ENCODE measurements at regions not wholly inside any gene's neighbourhood (a gene's known extent, or its start where the extent isn't known, plus 50 kb on each side); places are given as distances from the start of the nearest gene placed in this dataset.
"Not testable (repeated sequence)": the region's sequence is repeated elsewhere in the genome, so short reads cannot be mapped to it uniquely, and the experiment has no call there.

- H3K27ac ChIP-seq (ENCODE audit: low read depth, low read length) = no peak overlapping the region
- H3K4me3 ChIP-seq (replicated peaks in 1 of 2; ENCODE audit: low read depth in 1 of 2, low read length in 2 of 2) = no peak overlapping the region
- no peaks in the 10 kb centered on the region for H3K36me3 ChIP-seq (ENCODE audit: control insufficient read depth in 1 of 2, insufficient read depth in 2 of 2, low read length in 2 of 2)
- ATAC-seq = no peak
- BruUV-seq (replicated peaks) = no TSS peak
- H3K27me3 ChIP-seq (ENCODE audit: insufficient read depth, low read length) = peaks cover 6% of the 10 kb centered on the region; the same call in 1 of the 2 replicates
- ChIA-PET CTCF (interaction anchor here (2.3 kb wide), 1 partner anchor 9 kb away, joined by 7 read pairs; no protein-coding TSS in a partner anchor), POLR2A (no interaction called here), RAD21 (ENCODE audit: low non-redundant PET in 1 of 2, low total read pairs in 2 of 2, uncharacterized antibody in 2 of 2, unreplicated experiment in 2 of 2) (no interaction called here)
- DNase-seq (ENCODE audit: low read depth, low spot score) = no peak
- no peaks in the 10 kb centered on the region for H3K9me2 ChIP-seq (ENCODE audit: insufficient read depth)
- H3K79me2 ChIP-seq (ENCODE audit: insufficient read depth, low read length) = no peaks in the 10 kb centered on the region
- H3K4me2 ChIP-seq (ENCODE audit: low read length) = no peak overlapping the region
- intact Hi-C loops (cut with micrococcal nuclease) = no loop called here
- TF ChIP-seq, protein P1, sequence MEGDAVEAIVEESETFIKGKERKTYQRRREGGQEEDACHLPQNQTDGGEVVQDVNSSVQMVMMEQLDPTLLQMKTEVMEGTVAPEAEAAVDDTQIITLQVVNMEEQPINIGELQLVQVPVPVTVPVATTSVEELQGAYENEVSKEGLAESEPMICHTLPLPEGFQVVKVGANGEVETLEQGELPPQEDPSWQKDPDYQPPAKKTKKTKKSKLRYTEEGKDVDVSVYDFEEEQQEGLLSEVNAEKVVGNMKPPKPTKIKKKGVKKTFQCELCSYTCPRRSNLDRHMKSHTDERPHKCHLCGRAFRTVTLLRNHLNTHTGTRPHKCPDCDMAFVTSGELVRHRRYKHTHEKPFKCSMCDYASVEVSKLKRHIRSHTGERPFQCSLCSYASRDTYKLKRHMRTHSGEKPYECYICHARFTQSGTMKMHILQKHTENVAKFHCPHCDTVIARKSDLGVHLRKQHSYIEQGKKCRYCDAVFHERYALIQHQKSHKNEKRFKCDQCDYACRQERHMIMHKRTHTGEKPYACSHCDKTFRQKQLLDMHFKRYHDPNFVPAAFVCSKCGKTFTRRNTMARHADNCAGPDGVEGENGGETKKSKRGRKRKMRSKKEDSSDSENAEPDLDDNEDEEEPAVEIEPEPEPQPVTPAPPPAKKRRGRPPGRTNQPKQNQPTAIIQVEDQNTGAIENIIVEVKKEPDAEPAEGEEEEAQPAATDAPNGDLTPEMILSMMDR (IDR thresholded peaks at IDR 0.05 in 2 of 3, conservative IDR thresholded peaks at IDR 0.05 in 1 of 3; ENCODE audit: borderline replicate concordance in 1 of 3, insufficient read depth in 1 of 3, low read depth in 2 of 3, low read length in 2 of 3) = no peak
- H2AFZ ChIP-seq (ENCODE audit: low read depth, low read length, poor library complexity, severe bottlenecking) = no peak overlapping the region
- peaks cover 0 to 3% of the 10 kb centered on the region in 2 experiments; a peak in 1 of 4 replicates for H3K4me1 ChIP-seq (ENCODE audit: control insufficient read depth in 1 of 2, insufficient read depth in 2 of 2, low read length in 2 of 2)
- H3K9ac ChIP-seq (ENCODE audit: low read length) = no peak overlapping the region
- no peaks in the 10 kb centered on the region for H4K20me1 ChIP-seq (ENCODE audit: insufficient read depth)
- no peaks in the 10 kb centered on the region for H3K9me3 ChIP-seq (ENCODE audit: control insufficient read depth in 1 of 2, insufficient read depth in 1 of 2, low read depth in 1 of 2, low read length in 2 of 2)
Measured at GRCh38 chr12:111259231-111259630, 109.7 kb downstream of the PHETA1 start.

DNA sequence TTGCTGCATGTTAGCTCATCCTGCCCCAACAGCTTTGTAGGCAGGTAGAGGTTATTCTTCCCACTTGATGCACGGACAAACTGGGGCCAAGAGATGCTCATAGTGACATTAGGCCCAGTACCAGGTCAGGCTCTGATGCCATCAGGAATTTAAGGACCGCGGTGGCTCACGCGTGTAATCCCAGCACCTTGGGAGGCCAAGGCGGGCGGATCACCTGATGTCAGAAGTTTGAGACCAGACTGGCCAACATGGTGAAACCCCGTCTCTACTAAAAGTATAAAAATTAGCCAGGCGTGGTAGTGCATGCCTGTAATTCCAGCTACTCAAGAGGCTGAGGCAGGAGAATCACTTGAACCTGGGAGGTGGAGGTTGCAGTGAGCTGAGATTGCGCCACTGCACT is 110.8 kb downstream of the PHETA1 start:
- H4K20me1 ChIP-seq (ENCODE audit: insufficient read depth); RAD21 ChIA-PET (ENCODE audit: low non-redundant PET in 1 of 2, low total read pairs in 2 of 2, uncharacterized antibody in 2 of 2, unreplicated experiment in 2 of 2); H3K27me3 ChIP-seq (ENCODE audit: insufficient read depth, low read length); H3K9me2 ChIP-seq (ENCODE audit: insufficient read depth); H3K9ac ChIP-seq (ENCODE audit: low read length); H2AFZ ChIP-seq (ENCODE audit: low read depth, low read length, poor library complexity, severe bottlenecking); H3K4me2 ChIP-seq (ENCODE audit: low read length); H3K9me3 ChIP-seq (ENCODE audit: control insufficient read depth in 1 of 2, insufficient read depth in 1 of 2, low read depth in 1 of 2, low read length in 2 of 2); ATAC-seq; H3K4me3 ChIP-seq (replicated peaks in 1 of 2; ENCODE audit: low read depth in 1 of 2, low read length in 2 of 2); intact Hi-C loops (cut with micrococcal nuclease); H3K36me3 ChIP-seq (ENCODE audit: control insufficient read depth in 1 of 2, insufficient read depth in 2 of 2, low read length in 2 of 2); H3K27ac ChIP-seq (ENCODE audit: low read depth, low read length); BruUV-seq (replicated peaks); POLR2A ChIA-PET; H3K4me1 ChIP-seq (ENCODE audit: control insufficient read depth in 1 of 2, insufficient read depth in 2 of 2, low read length in 2 of 2); H3K79me2 ChIP-seq (ENCODE audit: insufficient read depth, low read length); DNase-seq (ENCODE audit: low read depth, low spot score): not testable (repeated sequence)
- CTCF ChIA-PET = interaction anchor here (2.3 kb wide), 1 partner anchor 10 kb away, joined by 7 read pairs; no protein-coding TSS in a partner anchor
